ENCODE measurements at regions not wholly inside any gene's neighbourhood (a gene's known extent, or its start where the extent isn't known, plus 50 kb on each side); places are given as distances from the start of the nearest gene placed in this dataset.

- DNase-seq, result no peak
Observed at GRCh38 chr11:43545610-43546009, 134.9 kb upstream of the HSD17B12 start.

GRCh38 chr11:43546561-43547429, 133.7 kb upstream of the HSD17B12 start:
- DNase-seq, result no peak

DNA sequence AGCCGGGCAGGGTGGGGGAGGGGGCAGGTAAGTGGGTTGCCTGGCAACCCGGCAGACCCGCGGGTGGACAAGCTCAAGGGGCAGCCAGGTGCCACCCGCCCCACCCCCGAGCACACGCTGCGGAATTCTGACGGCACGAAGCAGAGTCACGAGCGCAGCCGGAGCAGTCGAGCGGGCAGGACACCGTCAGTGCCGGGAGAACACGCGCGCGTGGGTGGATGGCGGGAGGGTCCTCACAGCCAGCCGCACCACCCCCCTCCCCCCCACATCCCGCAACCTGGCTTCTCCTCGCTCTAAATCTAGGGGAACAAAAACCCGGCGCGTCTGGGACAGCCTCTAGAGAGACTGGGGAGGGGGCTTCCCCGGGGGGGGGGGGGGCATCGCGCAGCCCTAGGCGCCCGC, 133.1 kb upstream of the HSD17B12 start:
- DNase-seq, result peak; percentile 39

- no peak for DNase-seq
Observed at GRCh38 chr11:43547889-43548381, 132.6 kb upstream of the HSD17B12 start.

- no peak for DNase-seq
Observed at GRCh38 chr11:43548916-43549315, 131.6 kb upstream of the HSD17B12 start.

DNA sequence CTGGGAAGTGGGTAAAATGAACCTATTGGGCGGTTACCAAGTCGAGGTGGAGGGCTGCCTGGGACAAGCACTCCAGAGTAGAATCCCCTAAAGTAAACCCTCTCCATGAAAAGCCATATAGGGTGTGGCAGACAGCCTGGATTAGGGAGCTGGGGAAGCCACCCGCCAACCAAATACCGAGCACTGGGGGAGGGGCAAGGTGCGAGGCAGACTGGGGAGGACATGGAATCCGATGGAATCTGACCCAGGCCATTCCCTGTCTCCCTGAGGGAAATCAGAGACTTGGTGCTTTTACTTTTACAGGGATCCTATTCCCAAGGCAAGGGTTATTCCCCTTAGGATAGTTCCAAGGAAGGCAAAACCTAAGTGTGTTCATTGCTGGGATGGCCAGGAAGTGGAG, 130.9 kb upstream of the HSD17B12 start:
- DNase-seq, result no peak

DNA sequence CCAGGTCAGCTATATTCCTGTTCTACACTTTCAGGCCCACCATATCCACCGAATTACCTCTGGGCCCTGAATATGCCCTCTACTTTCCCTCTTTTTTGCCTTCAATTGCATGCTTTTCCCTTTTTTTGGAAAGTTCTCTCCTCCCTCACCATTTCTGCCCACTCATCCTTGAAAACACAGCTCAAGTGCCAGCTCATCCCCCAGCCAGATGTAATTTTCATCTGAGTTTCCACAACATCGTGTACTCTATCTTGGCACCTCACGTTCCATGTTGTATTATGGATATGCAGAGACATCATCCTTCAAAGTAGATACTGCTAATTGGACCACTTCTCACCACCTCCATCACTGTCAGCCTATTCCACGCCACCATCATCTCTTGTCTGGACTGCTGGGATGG, 129.8 kb upstream of the HSD17B12 start:
- DNase-seq, result no peak

- DNase-seq, result no peak
Observed at GRCh38 chr11:43554148-43554473, 126.4 kb upstream of the HSD17B12 start.

- no peak for DNase-seq
Observed at GRCh38 chr11:43555186-43555585, 125.4 kb upstream of the HSD17B12 start.

DNA sequence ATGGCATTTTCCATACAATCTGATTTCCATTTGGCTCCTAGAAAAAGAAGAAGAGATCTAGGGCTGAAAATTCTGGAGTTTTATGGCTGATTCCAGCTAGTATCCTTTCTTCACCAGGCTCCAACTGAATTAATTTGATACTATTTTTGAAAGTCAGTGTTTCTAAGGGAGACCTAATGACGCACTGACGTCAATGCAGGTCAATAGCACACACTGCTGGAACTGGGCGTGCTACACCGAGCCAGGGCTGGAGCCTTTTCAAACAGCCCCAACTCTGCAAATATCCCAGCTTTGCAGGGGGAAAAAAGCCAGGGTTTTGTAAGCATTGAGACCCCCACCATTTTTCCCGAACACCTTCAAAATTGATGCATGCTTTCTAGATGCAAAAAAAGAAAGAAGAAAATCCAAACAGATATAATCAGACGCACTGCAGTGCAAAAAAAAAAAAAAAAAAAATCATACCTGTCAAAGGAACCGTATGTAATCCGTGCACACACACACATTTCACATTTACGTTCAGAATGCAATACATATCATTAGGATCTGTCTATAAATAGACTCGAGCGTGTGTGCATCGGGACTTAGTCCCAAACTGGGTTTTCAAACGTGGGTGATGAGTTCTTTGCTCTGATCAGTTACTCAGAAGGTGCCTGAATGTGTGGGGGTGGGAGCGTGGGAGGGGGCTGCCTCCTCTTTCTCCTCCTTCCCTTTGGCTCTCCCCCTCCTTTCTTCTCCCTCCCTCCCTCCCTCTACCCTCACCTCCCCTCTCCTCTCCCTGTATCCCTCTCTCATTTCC, 124.5 kb upstream of the HSD17B12 start:
- DNase-seq, result no peak

- no peak for DNase-seq
Observed at GRCh38 chr11:43556612-43557375, 123.7 kb upstream of the HSD17B12 start.

GRCh38 chr11:43557553-43558110, 122.9 kb upstream of the HSD17B12 start:
- DNase-seq, result no peak

DNA sequence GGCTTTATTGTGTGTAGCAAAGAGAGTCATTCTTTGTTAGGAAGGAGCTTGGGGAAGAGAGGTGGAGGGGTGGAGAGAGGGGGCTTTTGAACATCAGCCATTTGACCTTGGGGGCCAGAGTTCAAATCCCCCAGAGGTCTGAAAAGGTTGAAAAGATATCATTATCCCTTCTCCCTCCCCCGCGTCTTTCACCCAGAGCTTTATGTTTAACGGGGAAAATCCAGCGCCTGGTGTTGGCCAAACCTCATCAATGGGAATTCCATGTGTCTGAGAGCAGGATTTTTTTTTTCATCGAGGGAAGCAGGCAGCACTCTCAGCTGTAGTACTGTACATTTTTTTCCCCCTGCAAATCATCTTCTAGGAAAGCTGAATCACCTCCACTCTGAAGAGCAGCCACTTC, 122.4 kb upstream of the HSD17B12 start:
- no peak for DNase-seq

GRCh38 chr11:43558556-43559127, 121.9 kb upstream of the HSD17B12 start:
- DNase-seq, result no peak

- no peak for DNase-seq
Observed at GRCh38 chr11:43561832-43562231, 118.7 kb upstream of the HSD17B12 start.

DNA sequence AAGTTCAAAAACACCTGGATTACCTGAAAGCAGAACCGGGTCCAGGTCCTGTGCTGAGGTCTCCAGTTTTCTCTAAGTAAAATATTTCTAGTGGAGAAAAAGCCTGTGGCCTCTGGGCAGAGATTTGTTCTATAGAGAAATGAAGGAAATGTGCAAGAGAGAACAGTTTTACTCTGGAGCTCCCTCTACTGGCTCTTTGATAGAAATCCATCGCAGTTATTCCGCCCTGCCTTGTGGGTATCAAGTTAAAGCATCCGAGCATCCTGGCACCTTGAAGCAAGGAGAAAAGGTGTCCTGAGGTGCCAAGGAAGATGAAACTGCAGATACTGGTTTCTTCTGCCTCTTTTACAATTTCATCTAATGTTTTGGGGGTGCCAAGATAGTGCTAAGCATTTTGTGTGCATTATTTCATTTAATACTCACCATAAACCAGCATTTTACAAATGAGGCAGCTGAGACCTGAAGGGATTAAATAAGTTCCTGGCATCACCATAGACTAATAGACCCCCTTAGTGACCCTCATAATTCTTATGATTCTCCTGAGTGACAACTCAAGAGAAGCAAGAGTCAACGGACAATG, 113.1 kb upstream of the HSD17B12 start:
- DNase-seq, result no peak

DNA sequence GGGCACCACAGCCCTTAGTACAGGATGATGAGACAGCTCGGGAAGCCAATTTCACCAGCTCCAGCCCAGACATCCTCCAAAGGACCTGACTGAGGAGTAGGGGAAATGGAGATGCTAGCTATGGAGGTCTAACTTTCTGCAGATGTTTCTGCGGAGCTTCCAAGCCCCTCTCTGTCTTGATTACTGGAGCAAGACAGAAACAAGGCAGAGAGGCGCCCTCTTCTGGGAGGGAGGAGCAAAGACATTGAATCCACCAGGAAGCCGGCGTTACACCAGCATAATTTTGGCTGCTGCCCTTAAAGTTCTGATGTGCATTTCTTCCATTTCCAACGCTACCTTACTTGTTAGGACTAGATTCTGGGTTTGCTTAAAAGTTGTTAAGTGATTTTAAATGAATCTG, 107.3 kb upstream of the HSD17B12 start:
- DNase-seq, result no peak

DNA sequence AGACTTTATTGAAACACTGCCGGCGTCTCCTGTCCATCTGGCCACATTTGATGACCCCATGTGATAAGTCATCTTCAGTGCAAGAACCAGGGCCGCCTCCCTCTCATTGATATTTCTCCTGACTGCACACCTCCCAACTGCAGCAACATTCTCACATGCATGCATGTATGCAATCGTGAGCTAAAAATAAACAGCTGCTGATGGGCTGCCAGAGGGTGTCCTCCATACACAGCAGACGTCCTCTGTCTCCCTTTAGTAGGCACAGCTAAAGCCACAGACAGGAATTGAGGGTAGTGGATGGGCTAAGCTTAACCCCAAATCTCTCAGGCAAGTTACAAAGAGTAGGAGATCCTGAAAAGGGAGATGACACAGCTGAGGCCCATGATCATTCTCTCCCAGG, 106.7 kb upstream of the HSD17B12 start:
- DNase-seq, result no peak

DNA sequence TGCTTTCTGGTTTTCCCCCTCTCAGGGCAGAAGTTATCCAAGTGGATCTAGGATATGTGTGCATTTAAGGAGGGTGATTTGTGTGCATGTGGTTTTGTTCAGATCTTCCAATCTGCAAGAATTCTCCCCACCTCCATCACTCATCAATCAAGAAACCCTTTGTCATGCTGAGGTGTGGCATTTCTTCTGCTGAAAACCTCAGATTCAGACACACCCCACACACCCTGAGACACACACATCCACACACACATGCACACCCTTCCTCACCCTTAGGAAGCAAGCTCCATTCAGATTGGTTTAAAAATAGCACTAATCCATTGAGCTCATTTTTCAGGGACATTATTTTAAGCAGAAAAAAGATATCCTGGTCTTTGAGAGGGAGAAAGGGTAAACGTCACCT, 106.1 kb upstream of the HSD17B12 start:
- DNase-seq, result no peak

DNA sequence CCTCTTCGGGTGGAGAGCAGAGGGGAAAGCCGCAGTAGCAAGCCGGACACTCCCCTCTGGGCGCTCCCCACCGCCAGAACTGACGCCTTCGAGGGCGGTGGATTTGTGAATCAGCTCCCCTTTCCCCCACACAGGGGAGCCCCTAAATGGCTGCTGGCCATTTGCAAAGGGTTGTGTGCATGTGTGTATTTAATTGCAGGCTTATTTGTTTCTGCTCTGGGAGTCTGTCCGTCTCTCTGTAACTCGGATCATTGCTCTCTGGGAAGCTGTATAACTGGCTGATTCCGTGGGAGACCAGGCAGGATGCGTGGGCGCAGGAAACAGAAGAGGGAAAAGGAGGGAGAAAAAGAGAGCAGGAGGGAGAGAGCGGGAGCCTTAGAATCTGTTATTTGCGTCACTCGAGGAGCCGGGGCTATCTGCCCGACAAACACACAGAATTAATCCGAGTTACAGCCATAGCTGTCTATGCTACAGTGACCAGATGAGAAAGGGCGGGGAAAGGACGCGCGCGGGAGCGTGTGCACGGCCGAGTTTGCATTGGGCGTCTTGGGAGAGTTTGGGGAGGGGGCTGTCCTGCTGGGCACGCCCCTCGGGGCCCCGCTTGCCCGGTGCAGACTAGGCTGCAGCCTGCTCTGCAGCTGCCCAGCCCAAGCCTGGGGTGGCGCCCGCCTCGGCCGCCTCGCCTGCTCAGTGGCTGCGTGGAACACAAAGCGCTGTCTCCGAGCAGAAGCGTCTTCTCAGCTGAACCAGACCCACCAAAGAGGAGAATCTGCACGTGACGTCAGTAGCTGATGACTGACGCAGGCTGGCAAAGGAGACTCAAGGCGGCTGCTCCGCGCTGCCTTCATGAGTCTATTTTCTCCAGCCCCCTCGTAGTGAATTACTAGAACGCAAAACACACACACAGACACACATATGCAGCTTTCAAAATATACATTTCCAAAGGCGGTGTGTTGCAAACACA, 105.3 kb upstream of the HSD17B12 start:
- peak; percentile 68 for DNase-seq

- peak; percentile 23 for DNase-seq
Observed at GRCh38 chr11:43575913-43576310, 104.6 kb upstream of the HSD17B12 start.

Measured in right kidney (tissue), 1 donor.